CD14-positive monocyte (primary cell): ENCODE measurements at regions not wholly inside any gene's neighbourhood (a gene's known extent, or its start where the extent isn't known, plus 50 kb on each side); places are given as distances from the start of the nearest gene placed in this dataset.

Source experiments
- DNase-seq, 3 donors: peaks; one replicate each; pipeline ENCODE4 v3.0.0-alpha.2; 2011 to 2022
- H2AFZ ChIP-seq: 2 replicates; pipeline ENCODE4 v1.6.0; 2012; ENCODE audit warnings: mild to moderate bottlenecking, low read depth, low read length, inconsistent platforms; ENCODE audit not compliant: insufficient read depth, poor library complexity, severe bottlenecking
- H3K27ac ChIP-seq, 2 donors: 1 replicate in 1 of 2; 2 replicates in 1 of 2; pipeline ENCODE4 v1.5.1; 2012 to 2013; ENCODE audit warnings: low read length in 2 of 2, control low read depth in 1 of 2, inconsistent platforms in 1 of 2, low read depth in 1 of 2, mild to moderate bottlenecking in 1 of 2
- H3K27me3 ChIP-seq, 2 donors: one replicate each; pipeline versions ENCODE4 v1.6.0 to v1.6.1; 2011 to 2013; ENCODE audit warnings: low read length in 2 of 2; ENCODE audit not compliant: control insufficient read depth in 2 of 2, insufficient read depth in 2 of 2
- H3K36me3 ChIP-seq, 2 donors: replicated peaks in 1 of 2; 1 replicate in 1 of 2; 2 replicates in 1 of 2; pipeline versions ENCODE4 v1.5.1 to v1.6.1; 2012 to 2013; ENCODE audit warnings: low read length in 2 of 2, control low read depth in 1 of 2, inconsistent platforms in 1 of 2, mild to moderate bottlenecking in 1 of 2; ENCODE audit not compliant: insufficient read depth in 2 of 2, control insufficient read depth in 1 of 2
- H3K4me1 ChIP-seq, 2 donors: 1 replicate in 1 of 2; 2 replicates in 1 of 2; pipeline versions ENCODE4 v1.5.1 to v1.6.1; 2012 to 2013; ENCODE audit warnings: low read length in 2 of 2, control low read depth in 1 of 2, inconsistent platforms in 1 of 2, mild to moderate bottlenecking in 1 of 2, moderate library complexity in 1 of 2; ENCODE audit not compliant: insufficient read depth in 2 of 2, control insufficient read depth in 1 of 2
- H3K4me2 ChIP-seq: replicated peaks from 2 replicates; pipeline ENCODE3; 2012; ENCODE audit warnings: low read length, moderate library complexity, mild to moderate bottlenecking; ENCODE audit not compliant: poor library complexity, severe bottlenecking; ENCODE audit errors: extremely low read depth
- H3K4me3 ChIP-seq, 3 experiments: fragments of 200-600 bp in 1 of 3; sonication (generic) in 1 of 3; replicated peaks in 1 of 3; 1 replicate in 2 of 3; 2 replicates in 1 of 3; pipeline ENCODE4 v1.5.1; 2011 to 2013; ENCODE audit warnings: low read length in 3 of 3, mild to moderate bottlenecking in 3 of 3, control low read depth in 2 of 3, low read depth in 2 of 3, inconsistent platforms in 1 of 3, moderate library complexity in 1 of 3
- H3K79me2 ChIP-seq: 2 replicates; pipeline ENCODE4 v1.6.0; 2012; ENCODE audit warnings: mild to moderate bottlenecking, control low read depth, inconsistent platforms, low read length, moderate library complexity; ENCODE audit not compliant: insufficient read depth
- H3K9ac ChIP-seq: 2 replicates; pipeline ENCODE4 v1.6.0; 2017; ENCODE audit warnings: low read length, mild to moderate bottlenecking; ENCODE audit not compliant: insufficient read depth, poor library complexity, severe bottlenecking
- H3K9me3 ChIP-seq, 2 donors: replicated peaks in 1 of 2; 1 replicate in 1 of 2; 2 replicates in 1 of 2; pipeline versions ENCODE4 v1.5.1 to v1.6.1; 2012 to 2013; ENCODE audit warnings: low read length in 2 of 2, control low read depth in 1 of 2; ENCODE audit not compliant: control insufficient read depth in 1 of 2, insufficient read depth in 1 of 2
- H4K20me1 ChIP-seq: 2 replicates; pipeline ENCODE4 v1.6.0; 2012; ENCODE audit warnings: mild to moderate bottlenecking, low read length, control low read depth, moderate library complexity; ENCODE audit not compliant: insufficient read depth
- H3K27ac Mint-ChIP-seq, 7 donors: one replicate each; pipeline ENCODE4 v1.8.0; 2020; ENCODE audit warnings: mild to moderate bottlenecking in 7 of 7, mixed read lengths in 7 of 7, moderate library complexity in 6 of 7, inconsistent platforms in 2 of 7
- H3K27me3 Mint-ChIP-seq, 3 donors: one replicate each; pipeline ENCODE4 v1.8.0; 2021 to 2022; ENCODE audit warnings: low read depth in 3 of 3, mild to moderate bottlenecking in 3 of 3, mixed read lengths in 3 of 3, moderate library complexity in 3 of 3, inconsistent platforms in 1 of 3
- H3K36me3 Mint-ChIP-seq, 2 donors: one replicate each; pipeline ENCODE4 v1.8.0; 2020; ENCODE audit warnings: mixed read lengths in 2 of 2, inconsistent platforms in 1 of 2, mild to moderate bottlenecking in 1 of 2
- H3K4me1 Mint-ChIP-seq: one replicate; pipeline ENCODE4 v1.8.0; 2020; ENCODE audit warnings: mild to moderate bottlenecking, mixed read lengths
- H3K4me3 Mint-ChIP-seq, 2 donors: one replicate each; pipeline ENCODE4 v1.8.0; 2020; ENCODE audit warnings: mild to moderate bottlenecking in 2 of 2, mixed read lengths in 2 of 2, moderate library complexity in 1 of 2
- H3K9me3 Mint-ChIP-seq, 7 donors: one replicate each; pipeline ENCODE4 v1.8.0; 2020 to 2022; ENCODE audit warnings: mixed read lengths in 7 of 7, mild to moderate bottlenecking in 6 of 7, moderate library complexity in 6 of 7, inconsistent platforms in 2 of 7
- CTCF ChIP-seq: fragments of 200-600 bp; IDR thresholded peaks from one replicate; pipeline ENCODE4 v1.8.0; 2022; ENCODE audit warnings: antibody characterized with exemption, mild to moderate bottlenecking
- WGBS: methylation state at CpG from one replicate; pipeline ENCODE4 v1.1.5; 2013; ENCODE audit warnings: missing lambda C conversion rate; ENCODE audit not compliant: insufficient coverage; 5-methylcytosine and 5-hydroxymethylcytosine counted together
- intact Hi-C, 2 donors: fragments of 100-400 bp; cut with micrococcal nuclease; formaldehyde crosslinking; loops; one replicate each; pipeline versions ENCODE4 v1.15.0 to v1.15.1; 2023

GRCh38 chr3:110869736-110870135 lies 201.9 kb upstream of the NECTIN3 start:
- peaks cover 0 to under 1% of the 10 kb centered on the region in 2 donors for H3K9me3 ChIP-seq
- no peaks in the 10 kb centered on the region for H3K36me3 Mint-ChIP-seq
- WGBS: 90% methylated on average over 1 of the region's 3 CpGs
- no peak for DNase-seq
- H3K27me3 Mint-ChIP-seq: no peaks in the 10 kb centered on the region
- peaks cover 0 to 5% (median 2%) of the 10 kb centered on the region in 7 donors for H3K9me3 Mint-ChIP-seq
- no peaks in the 10 kb centered on the region for H4K20me1 ChIP-seq
- no peaks in the 10 kb centered on the region for H3K4me1 Mint-ChIP-seq
- no peak overlapping the region for H3K9ac ChIP-seq
- H3K4me1 ChIP-seq: no peaks in the 10 kb centered on the region
- no peaks in the 10 kb centered on the region for H3K27me3 ChIP-seq
- no peak overlapping the region for H2AFZ ChIP-seq
- H3K4me3 Mint-ChIP-seq: no peak overlapping the region
- TF ChIP-seq CTCF: no peak
- no peak overlapping the region for H3K4me2 ChIP-seq
- H3K27ac ChIP-seq: no peak overlapping the region
- no peaks in the 10 kb centered on the region for H3K36me3 ChIP-seq
- intact Hi-C loops: no loop called here
- no peaks in the 10 kb centered on the region for H3K79me2 ChIP-seq
- H3K27ac Mint-ChIP-seq: no peak overlapping the region
- H3K4me3 ChIP-seq: no peak overlapping the region

- Histone ChIP-seq H3K4me3 (no peak overlapping the region), H4K20me1 (no peaks in the 10 kb centered on the region), H3K27me3 (no peaks in the 10 kb centered on the region), H3K79me2 (no peaks in the 10 kb centered on the region), H3K9me3 (peaks cover 4 to 6% of the 10 kb centered on the region in 2 donors), H3K4me2 (no peak overlapping the region), H3K36me3 (no peaks in the 10 kb centered on the region), H3K4me1 (no peaks in the 10 kb centered on the region), H3K27ac (no peak overlapping the region), H3K9ac (no peak overlapping the region), H2AFZ (no peak overlapping the region)
- Mint-ChIP-seq H3K27me3 (no peaks in the 10 kb centered on the region), H3K36me3 (no peaks in the 10 kb centered on the region), H3K4me1 (no peaks in the 10 kb centered on the region), H3K9me3 (peaks cover 0 to 12% (median 2%) of the 10 kb centered on the region in 7 donors), H3K27ac (no peak overlapping the region), H3K4me3 (no peak overlapping the region)
- no peak for DNase-seq
- TF ChIP-seq CTCF: no peak
- intact Hi-C loops: no loop called here
Measured at GRCh38 chr3:110871869-110872268, 199.7 kb upstream of the NECTIN3 start.
